Keratinocyte (primary cell): ENCODE measurements at regions not wholly inside any gene's neighbourhood (a gene's known extent, or its start where the extent isn't known, plus 50 kb on each side); places are given as distances from the start of the nearest gene placed in this dataset.

Experiments
- DNase-seq: peaks from one replicate; pipeline ENCODE4 v3.0.0-alpha.2; 2011; ENCODE audit warnings: low read depth, missing footprints, low spot score
- FAIRE-seq: peaks from 2 replicates; lab custom pipeline; 2011; peaks lifted over from hg19 to GRCh38; lab: Jason Lieb, UNC
- H2AFZ ChIP-seq: 2 replicates; pipeline ENCODE4 v1.6.0; 2012; ENCODE audit warnings: low read length, control low read depth, inconsistent platforms; ENCODE audit not compliant: control insufficient read depth
- H3K27ac ChIP-seq: 2 replicates; pipeline ENCODE4 v1.5.1; 2011; ENCODE audit warnings: low read length; ENCODE audit not compliant: control insufficient read depth, insufficient read depth
- H3K27me3 ChIP-seq: 3 replicates; pipeline ENCODE4 v1.6.0; 2011; ENCODE audit warnings: low read length; ENCODE audit not compliant: control insufficient read depth, insufficient read depth; ENCODE audit errors: extremely low read depth
- H3K36me3 ChIP-seq, 2 experiments: 2 replicates in 1 of 2; 3 replicates in 1 of 2; pipeline ENCODE4 v1.5.1; 2011; ENCODE audit warnings: low read length in 2 of 2, mild to moderate bottlenecking in 1 of 2; ENCODE audit not compliant: control insufficient read depth in 2 of 2, insufficient read depth in 2 of 2; ENCODE audit errors: extremely low read depth in 1 of 2
- H3K4me1 ChIP-seq: 3 replicates; pipeline ENCODE4 v1.5.1; 2011; ENCODE audit warnings: low read length; ENCODE audit not compliant: control insufficient read depth, insufficient read depth; ENCODE audit errors: extremely low read depth
- H3K4me2 ChIP-seq: 3 replicates; pipeline ENCODE4 v1.6.0; 2011; ENCODE audit warnings: low read depth, low read length; ENCODE audit not compliant: control insufficient read depth, insufficient read depth; ENCODE audit errors: extremely low read depth
- H3K4me3 ChIP-seq, 3 experiments: fragments of 200-600 bp in 1 of 3; sonication (generic) in 1 of 3; 2 replicates in 2 of 3; 3 replicates in 1 of 3; pipeline ENCODE4 v1.5.1; 2011 to 2016; ENCODE audit warnings: low read length in 3 of 3, mild to moderate bottlenecking in 3 of 3, control low read depth in 2 of 3, inconsistent platforms in 1 of 3, low read depth in 1 of 3, mixed read lengths in 1 of 3, mixed run types in 1 of 3, moderate library complexity in 1 of 3; ENCODE audit not compliant: control insufficient read depth in 2 of 3, insufficient read depth in 2 of 3; ENCODE audit errors: extremely low read depth in 1 of 3
- H3K79me2 ChIP-seq: 2 replicates; pipeline ENCODE4 v1.6.0; 2012; ENCODE audit warnings: low read length; ENCODE audit not compliant: control insufficient read depth, insufficient read depth
- H3K9ac ChIP-seq: 3 replicates; pipeline ENCODE4 v1.6.0; 2011; ENCODE audit warnings: low read length; ENCODE audit not compliant: control insufficient read depth, insufficient read depth; ENCODE audit errors: extremely low read depth
- H3K9me1 ChIP-seq: 3 replicates; pipeline ENCODE4 v1.6.0; 2011; ENCODE audit warnings: low read length; ENCODE audit not compliant: control insufficient read depth, insufficient read depth; ENCODE audit errors: extremely low read depth
- H3K9me3 ChIP-seq: 2 replicates; pipeline ENCODE4 v1.5.1; 2012; ENCODE audit warnings: low read depth, low read length; ENCODE audit not compliant: control insufficient read depth
- H4K20me1 ChIP-seq: 3 replicates; pipeline ENCODE4 v1.6.0; 2011; ENCODE audit warnings: low read length; ENCODE audit not compliant: control insufficient read depth, insufficient read depth; ENCODE audit errors: extremely low read depth
- CTCF ChIP-seq, 3 experiments: IDR thresholded peaks in 1 of 3; conservative IDR thresholded peaks in 1 of 3; optimal IDR thresholded peaks in 1 of 3; 2 replicates in 2 of 3; 3 replicates in 1 of 3; pipeline versions ENCODE3 to v1.5.1; 2011; ENCODE audit warnings: low read length in 3 of 3, mild to moderate bottlenecking in 3 of 3, moderate library complexity in 2 of 3, control low read depth in 1 of 3, inconsistent platforms in 1 of 3; ENCODE audit not compliant: insufficient read depth in 2 of 3; ENCODE audit errors: extremely low read depth in 1 of 3
- EZH2 ChIP-seq: IDR thresholded peaks from one replicate; pipeline ENCODE4 v1.6.1; 2012; ENCODE audit warnings: inconsistent platforms, mild to moderate bottlenecking, low read length, moderate library complexity
- dilution Hi-C: fragments of 300-500 bp; cut with MboI; formaldehyde crosslinking; loops from one replicate; pipeline ENCODE4 v1.7.0; 2020; ENCODE audit warnings: low sequenced_read_pairs; ENCODE audit not compliant: extremely low pct_ligation_motif_present

GRCh38 chr6:168943231-168943905 lies 310.3 kb downstream of the THBS2 start:
- TF ChIP-seq CTCF (optimal IDR thresholded peaks at IDR 0.05 in 1 of 3, IDR thresholded peaks at IDR 0.05 in 1 of 3, conservative IDR thresholded peaks at IDR 0.05 in 1 of 3; ENCODE audit: extremely low read depth in 1 of 3, insufficient read depth in 2 of 3, low read length in 3 of 3) (no peak), EZH2 (no peak)
- dilution Hi-C loops: no loop called here
- DNase-seq: no peak
- Histone ChIP-seq H3K27ac (no peak overlapping the region), H3K36me3 (no peaks in the 10 kb centered on the region), H3K79me2 (no peaks in the 10 kb centered on the region), H3K9me1 (no peaks in the 10 kb centered on the region), H3K4me1 (peaks cover 7% of the 10 kb centered on the region), H3K9me3 (no peaks in the 10 kb centered on the region), H3K9ac (no peak overlapping the region), H3K4me2 (no peak overlapping the region), H3K27me3 (peaks cover 2% of the 10 kb centered on the region), H2AFZ (no peak overlapping the region), H3K4me3 (no peak overlapping the region), H4K20me1 (no peaks in the 10 kb centered on the region)
- no peak for FAIRE-seq

GRCh38 chr6:168942646-168943045 lies 311.0 kb downstream of the THBS2 start:
- TF ChIP-seq EZH2 (no peak), CTCF (optimal IDR thresholded peaks at IDR 0.05 in 1 of 3, IDR thresholded peaks at IDR 0.05 in 1 of 3, conservative IDR thresholded peaks at IDR 0.05 in 1 of 3; ENCODE audit: extremely low read depth in 1 of 3, insufficient read depth in 2 of 3, low read length in 3 of 3) (no peak)
- no peak overlapping the region for H3K4me3 ChIP-seq
- H3K27me3 ChIP-seq: no peaks in the 10 kb centered on the region
- no peaks in the 10 kb centered on the region for H3K4me1 ChIP-seq
- no peaks in the 10 kb centered on the region for H3K36me3 ChIP-seq
- dilution Hi-C loops: no loop called here
- H3K9me3 ChIP-seq: no peaks in the 10 kb centered on the region
- DNase-seq: no peak
- no peak overlapping the region for H3K27ac ChIP-seq
- no peaks in the 10 kb centered on the region for H3K9me1 ChIP-seq
- no peak overlapping the region for H2AFZ ChIP-seq
- no peak for FAIRE-seq
- no peaks in the 10 kb centered on the region for H4K20me1 ChIP-seq
- no peaks in the 10 kb centered on the region for H3K79me2 ChIP-seq
- no peak overlapping the region for H3K4me2 ChIP-seq
- no peak overlapping the region for H3K9ac ChIP-seq
